ENCODE measurements at regions not wholly inside any gene's neighbourhood (a gene's known extent, or its start where the extent isn't known, plus 50 kb on each side); places are given as distances from the start of the nearest gene placed in this dataset.

- WGBS: 72% methylated on average over 3 of the region's 3 CpGs
- no peak for ATAC-seq
- H3K27ac ChIP-seq (ENCODE audit: low read length): no peak overlapping the region
- intact Hi-C loops (cut with DNase I): no loop called here
- no peak for DNase-seq
- no peaks in the 10 kb centered on the region for H3K9me3 ChIP-seq (ENCODE audit: control insufficient read depth, low read length)
- no peaks in the 10 kb centered on the region for H3K4me1 ChIP-seq (ENCODE audit: control insufficient read depth, insufficient read depth, low read length)
- no peaks in the 10 kb centered on the region for H3K27me3 ChIP-seq (ENCODE audit: control insufficient read depth, insufficient read depth)
- no peak overlapping the region for H3K4me3 ChIP-seq (ENCODE audit: low read length)
Observed at GRCh38 chr4:106676173-106676921, 307.8 kb upstream of the GIMD1 start.

GRCh38 chr4:106671716-106672115 is 303.1 kb upstream of the GIMD1 start:
- H3K4me3 ChIP-seq (ENCODE audit: low read length): no peak overlapping the region
- H3K4me1 ChIP-seq (ENCODE audit: control insufficient read depth, insufficient read depth, low read length): no peaks in the 10 kb centered on the region
- H3K27me3 ChIP-seq (ENCODE audit: control insufficient read depth, insufficient read depth): no peaks in the 10 kb centered on the region
- DNase-seq: no peak
- H3K27ac ChIP-seq (ENCODE audit: low read length): no peak overlapping the region
- WGBS: 45% methylated on average over 1 of the region's 1 CpG
- intact Hi-C loops (cut with DNase I): no loop called here
- no peaks in the 10 kb centered on the region for H3K9me3 ChIP-seq (ENCODE audit: control insufficient read depth, low read length)
- ATAC-seq: no peak

- 52% methylated on average over 2 of the region's 2 CpGs for WGBS
- H3K4me1 ChIP-seq (ENCODE audit: control insufficient read depth, insufficient read depth, low read length): no peaks in the 10 kb centered on the region
- H3K27me3 ChIP-seq (ENCODE audit: control insufficient read depth, insufficient read depth): no peaks in the 10 kb centered on the region
- no peak overlapping the region for H3K4me3 ChIP-seq (ENCODE audit: low read length)
- ATAC-seq: no peak
- intact Hi-C loops (cut with DNase I): no loop called here
- no peak for DNase-seq
- H3K9me3 ChIP-seq (ENCODE audit: control insufficient read depth, low read length): no peaks in the 10 kb centered on the region
- H3K27ac ChIP-seq (ENCODE audit: low read length): no peak overlapping the region
Observed at GRCh38 chr4:106670976-106671375, 302.4 kb upstream of the GIMD1 start.

GRCh38 chr4:106659371-106659770 is 290.8 kb upstream of the GIMD1 start:
- ATAC-seq: no peak
- H3K4me3 ChIP-seq (ENCODE audit: low read length): no peak overlapping the region
- no peak overlapping the region for H3K27ac ChIP-seq (ENCODE audit: low read length)
- no peaks in the 10 kb centered on the region for H3K4me1 ChIP-seq (ENCODE audit: control insufficient read depth, insufficient read depth, low read length)
- intact Hi-C loops (cut with DNase I): no loop called here
- 57% methylated on average over 1 of the region's 1 CpG for WGBS
- no peak for DNase-seq
- H3K9me3 ChIP-seq (ENCODE audit: control insufficient read depth, low read length): no peaks in the 10 kb centered on the region
- no peaks in the 10 kb centered on the region for H3K27me3 ChIP-seq (ENCODE audit: control insufficient read depth, insufficient read depth)

- no peaks in the 10 kb centered on the region for H3K4me1 ChIP-seq (ENCODE audit: control insufficient read depth, insufficient read depth, low read length)
- H3K27ac ChIP-seq (ENCODE audit: low read length): no peak overlapping the region
- DNase-seq: no peak
- no peak for ATAC-seq
- no peaks in the 10 kb centered on the region for H3K27me3 ChIP-seq (ENCODE audit: control insufficient read depth, insufficient read depth)
- no peaks in the 10 kb centered on the region for H3K9me3 ChIP-seq (ENCODE audit: control insufficient read depth, low read length)
- no peak overlapping the region for H3K4me3 ChIP-seq (ENCODE audit: low read length)
- intact Hi-C loops (cut with DNase I): no loop called here
- 93% methylated on average over 2 of the region's 2 CpGs for WGBS
Observed at GRCh38 chr4:106652095-106652494, 283.5 kb upstream of the GIMD1 start.

GRCh38 chr4:106650701-106651100 is 282.1 kb upstream of the GIMD1 start:
- no peak for ATAC-seq
- DNase-seq: no peak
- Histone ChIP-seq H3K27me3 (ENCODE audit: control insufficient read depth, insufficient read depth) (no peaks in the 10 kb centered on the region), H3K4me3 (ENCODE audit: low read length) (no peak overlapping the region), H3K27ac (ENCODE audit: low read length) (no peak overlapping the region), H3K9me3 (ENCODE audit: control insufficient read depth, low read length) (no peaks in the 10 kb centered on the region), H3K4me1 (ENCODE audit: control insufficient read depth, insufficient read depth, low read length) (no peaks in the 10 kb centered on the region)
- intact Hi-C loops (cut with DNase I): no loop called here
- WGBS: 36% methylated on average over 1 of the region's 1 CpG

GRCh38 chr4:106647451-106647850 is 278.9 kb upstream of the GIMD1 start:
- intact Hi-C loops (cut with DNase I): no loop called here
- Histone ChIP-seq H3K4me1 (ENCODE audit: control insufficient read depth, insufficient read depth, low read length) (no peaks in the 10 kb centered on the region), H3K4me3 (ENCODE audit: low read length) (no peak overlapping the region), H3K27me3 (ENCODE audit: control insufficient read depth, insufficient read depth) (no peaks in the 10 kb centered on the region), H3K27ac (ENCODE audit: low read length) (no peak overlapping the region), H3K9me3 (ENCODE audit: control insufficient read depth, low read length) (no peaks in the 10 kb centered on the region)
- no peak for ATAC-seq
- no peak for DNase-seq

- intact Hi-C loops (cut with DNase I): no loop called here
- no peaks in the 10 kb centered on the region for H3K9me3 ChIP-seq (ENCODE audit: control insufficient read depth, low read length)
- WGBS: 28% methylated on average over 1 of the region's 1 CpG
- DNase-seq (no peak), ATAC-seq (no peak)
- H3K4me3 ChIP-seq (ENCODE audit: low read length): no peak overlapping the region
- H3K4me1 ChIP-seq (ENCODE audit: control insufficient read depth, insufficient read depth, low read length): no peaks in the 10 kb centered on the region
- no peaks in the 10 kb centered on the region for H3K27me3 ChIP-seq (ENCODE audit: control insufficient read depth, insufficient read depth)
- no peak overlapping the region for H3K27ac ChIP-seq (ENCODE audit: low read length)
Observed at GRCh38 chr4:106629268-106629625, 260.7 kb upstream of the GIMD1 start.

GRCh38 chr4:106628586-106629267 is 260.1 kb upstream of the GIMD1 start:
- Histone ChIP-seq H3K4me1 (ENCODE audit: control insufficient read depth, insufficient read depth, low read length) (no peaks in the 10 kb centered on the region), H3K4me3 (ENCODE audit: low read length) (no peak overlapping the region), H3K27me3 (ENCODE audit: control insufficient read depth, insufficient read depth) (no peaks in the 10 kb centered on the region), H3K27ac (ENCODE audit: low read length) (no peak overlapping the region), H3K9me3 (ENCODE audit: control insufficient read depth, low read length) (no peaks in the 10 kb centered on the region)
- intact Hi-C loops (cut with DNase I): no loop called here
- DNase-seq (no peak), ATAC-seq (no peak)
- WGBS: 65% methylated on average over 4 of the region's 4 CpGs

- H3K27me3 ChIP-seq (ENCODE audit: control insufficient read depth, insufficient read depth): no peaks in the 10 kb centered on the region
- no peak for ATAC-seq
- no peak overlapping the region for H3K4me3 ChIP-seq (ENCODE audit: low read length)
- intact Hi-C loops (cut with DNase I): no loop called here
- no peaks in the 10 kb centered on the region for H3K4me1 ChIP-seq (ENCODE audit: control insufficient read depth, insufficient read depth, low read length)
- no peaks in the 10 kb centered on the region for H3K9me3 ChIP-seq (ENCODE audit: control insufficient read depth, low read length)
- no peak overlapping the region for H3K27ac ChIP-seq (ENCODE audit: low read length)
- no peak for DNase-seq
- 83% methylated on average over 3 of the region's 3 CpGs for WGBS
Observed at GRCh38 chr4:106627051-106627450, 258.5 kb upstream of the GIMD1 start.

- no peak overlapping the region for H3K27ac ChIP-seq (ENCODE audit: low read length)
- no peak for ATAC-seq
- no peaks in the 10 kb centered on the region for H3K27me3 ChIP-seq (ENCODE audit: control insufficient read depth, insufficient read depth)
- intact Hi-C loops (cut with DNase I): no loop called here
- no peak overlapping the region for H3K4me3 ChIP-seq (ENCODE audit: low read length)
- no peaks in the 10 kb centered on the region for H3K9me3 ChIP-seq (ENCODE audit: control insufficient read depth, low read length)
- 69% methylated on average over 1 of the region's 1 CpG for WGBS
- DNase-seq: no peak
- no peaks in the 10 kb centered on the region for H3K4me1 ChIP-seq (ENCODE audit: control insufficient read depth, insufficient read depth, low read length)
Observed at GRCh38 chr4:106624671-106625070, 256.1 kb upstream of the GIMD1 start.

Measured in right cardiac atrium (tissue), 5 donors.